Suprapubic skin (tissue), 3 donors: ENCODE measurements at regions not wholly inside any gene's neighbourhood (a gene's known extent, or its start where the extent isn't known, plus 50 kb on each side); places are given as distances from the start of the nearest gene placed in this dataset.

ENCODE experiments used
- POLR2A ChIP-seq, 2 donors: fragments of 450-650 bp; IDR thresholded peaks; one replicate each; pipeline ENCODE4 v1.6.1; 2017; ENCODE audit warnings: antibody characterized with exemption in 2 of 2, mild to moderate bottlenecking in 2 of 2, moderate library complexity in 2 of 2
- TF ChIP-seq, protein P1 (sequence below), 2 donors: fragments of 200-600 bp in 1 of 2; fragments of 450-650 bp in 1 of 2; sonication (generic) in 1 of 2; IDR thresholded peaks; one replicate each; pipeline ENCODE4 v1.5.1; 2016 to 2019; ENCODE audit warnings: antibody characterized with exemption in 2 of 2, mild to moderate bottlenecking in 1 of 2, moderate library complexity in 1 of 2

DNA sequence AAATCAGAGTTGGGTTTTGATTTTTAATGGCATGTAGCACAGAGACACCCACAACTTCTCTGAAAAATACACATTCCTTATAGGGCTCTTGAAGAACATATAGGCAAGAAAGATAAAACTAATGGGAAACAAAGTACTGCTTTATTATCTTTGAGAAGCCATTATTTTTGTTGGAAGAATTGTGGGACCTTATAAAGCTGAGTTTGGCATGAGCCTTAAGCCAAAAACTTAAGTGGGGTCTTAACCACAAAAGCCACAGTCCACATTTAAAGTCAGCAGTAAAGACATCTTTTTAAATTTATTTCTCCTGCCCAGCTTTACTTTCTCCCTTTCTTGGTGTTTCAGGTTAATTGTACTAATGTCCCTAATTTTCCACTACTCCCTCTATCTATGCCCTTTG lies 1297.3 kb downstream of the C4orf33 start:
- TF ChIP-seq, protein P1, sequence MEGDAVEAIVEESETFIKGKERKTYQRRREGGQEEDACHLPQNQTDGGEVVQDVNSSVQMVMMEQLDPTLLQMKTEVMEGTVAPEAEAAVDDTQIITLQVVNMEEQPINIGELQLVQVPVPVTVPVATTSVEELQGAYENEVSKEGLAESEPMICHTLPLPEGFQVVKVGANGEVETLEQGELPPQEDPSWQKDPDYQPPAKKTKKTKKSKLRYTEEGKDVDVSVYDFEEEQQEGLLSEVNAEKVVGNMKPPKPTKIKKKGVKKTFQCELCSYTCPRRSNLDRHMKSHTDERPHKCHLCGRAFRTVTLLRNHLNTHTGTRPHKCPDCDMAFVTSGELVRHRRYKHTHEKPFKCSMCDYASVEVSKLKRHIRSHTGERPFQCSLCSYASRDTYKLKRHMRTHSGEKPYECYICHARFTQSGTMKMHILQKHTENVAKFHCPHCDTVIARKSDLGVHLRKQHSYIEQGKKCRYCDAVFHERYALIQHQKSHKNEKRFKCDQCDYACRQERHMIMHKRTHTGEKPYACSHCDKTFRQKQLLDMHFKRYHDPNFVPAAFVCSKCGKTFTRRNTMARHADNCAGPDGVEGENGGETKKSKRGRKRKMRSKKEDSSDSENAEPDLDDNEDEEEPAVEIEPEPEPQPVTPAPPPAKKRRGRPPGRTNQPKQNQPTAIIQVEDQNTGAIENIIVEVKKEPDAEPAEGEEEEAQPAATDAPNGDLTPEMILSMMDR (IDR thresholded peaks at IDR 0.05) = no peak
- no peak for TF ChIP-seq POLR2A (IDR thresholded peaks at IDR 0.05)
